ENCODE measurements at regions not wholly inside any gene's neighbourhood (a gene's known extent, or its start where the extent isn't known, plus 50 kb on each side); places are given as distances from the start of the nearest gene placed in this dataset.

GRCh38 chr5:112112346-112112745, 306.7 kb downstream of the EPB41L4A start:
- TF ChIP-seq, protein P1, sequence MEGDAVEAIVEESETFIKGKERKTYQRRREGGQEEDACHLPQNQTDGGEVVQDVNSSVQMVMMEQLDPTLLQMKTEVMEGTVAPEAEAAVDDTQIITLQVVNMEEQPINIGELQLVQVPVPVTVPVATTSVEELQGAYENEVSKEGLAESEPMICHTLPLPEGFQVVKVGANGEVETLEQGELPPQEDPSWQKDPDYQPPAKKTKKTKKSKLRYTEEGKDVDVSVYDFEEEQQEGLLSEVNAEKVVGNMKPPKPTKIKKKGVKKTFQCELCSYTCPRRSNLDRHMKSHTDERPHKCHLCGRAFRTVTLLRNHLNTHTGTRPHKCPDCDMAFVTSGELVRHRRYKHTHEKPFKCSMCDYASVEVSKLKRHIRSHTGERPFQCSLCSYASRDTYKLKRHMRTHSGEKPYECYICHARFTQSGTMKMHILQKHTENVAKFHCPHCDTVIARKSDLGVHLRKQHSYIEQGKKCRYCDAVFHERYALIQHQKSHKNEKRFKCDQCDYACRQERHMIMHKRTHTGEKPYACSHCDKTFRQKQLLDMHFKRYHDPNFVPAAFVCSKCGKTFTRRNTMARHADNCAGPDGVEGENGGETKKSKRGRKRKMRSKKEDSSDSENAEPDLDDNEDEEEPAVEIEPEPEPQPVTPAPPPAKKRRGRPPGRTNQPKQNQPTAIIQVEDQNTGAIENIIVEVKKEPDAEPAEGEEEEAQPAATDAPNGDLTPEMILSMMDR (IDR thresholded peaks at IDR 0.05 in 4 of 5, conservative IDR thresholded peaks at IDR 0.05 in 1 of 5): no peak
- no peak for TF ChIP-seq POLR2A (IDR thresholded peaks at IDR 0.05)
- in situ Hi-C loops (cut with MboI; ENCODE audit: low sequenced_read_pairs in 4 of 4) (no loop called here), intact Hi-C loops (cut with DNase I; ENCODE audit: low total_unique reads) (no loop called here)
- no peak for ATAC-seq
- no peak overlapping the region for H3K27ac ChIP-seq
- H3K4me3 ChIP-seq: no peak overlapping the region
- DNase-seq: no peak
- no peaks in the 10 kb centered on the region for H3K4me1 ChIP-seq
- no peaks in the 10 kb centered on the region for H3K9me3 ChIP-seq
- no peaks in the 10 kb centered on the region for H3K36me3 ChIP-seq
- no peaks in the 10 kb centered on the region for H3K27me3 ChIP-seq

DNA sequence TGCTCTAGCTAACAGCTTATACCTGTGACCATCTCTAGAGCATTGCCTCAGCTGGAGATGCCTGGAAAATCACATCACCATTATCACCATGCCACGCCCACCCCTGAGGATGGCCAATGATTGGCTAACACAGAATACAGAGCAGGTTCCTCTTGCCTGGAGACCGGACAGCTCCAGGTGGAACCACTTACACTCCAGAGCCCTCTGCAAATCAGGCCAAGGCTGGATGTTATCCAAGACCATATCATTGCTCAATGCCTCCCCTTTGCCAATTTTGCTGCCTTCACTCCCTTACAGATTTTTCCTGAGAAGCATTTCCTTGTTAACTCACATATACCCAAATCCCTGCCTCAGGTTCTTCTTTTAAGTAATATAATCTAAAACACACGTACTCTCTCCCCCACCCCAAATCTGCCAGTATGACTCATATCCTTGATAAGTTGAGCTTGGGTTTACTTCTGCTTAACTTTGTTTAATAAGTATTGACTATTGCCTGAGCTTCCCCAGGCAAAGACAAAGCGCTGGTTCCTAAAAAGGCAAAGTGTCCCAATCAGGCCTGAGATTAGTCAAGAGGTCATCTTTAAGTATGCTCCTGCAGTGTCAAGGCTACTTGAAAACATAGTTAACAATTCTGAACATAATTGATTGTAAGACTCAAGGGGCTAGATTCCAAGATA, 309.6 kb downstream of the EPB41L4A start:
- no peaks in the 10 kb centered on the region for H3K36me3 ChIP-seq
- no peaks in the 10 kb centered on the region for H3K27me3 ChIP-seq
- H3K27ac ChIP-seq: no peak overlapping the region
- intact Hi-C loops (cut with DNase I; ENCODE audit: low total_unique reads): no loop called here
- no peaks in the 10 kb centered on the region for H3K4me1 ChIP-seq
- no peak overlapping the region for H3K4me3 ChIP-seq
- in situ Hi-C loops (cut with MboI; ENCODE audit: low sequenced_read_pairs in 4 of 4): no loop called here
- TF ChIP-seq, protein P1 (IDR thresholded peaks at IDR 0.05 in 4 of 5, conservative IDR thresholded peaks at IDR 0.05 in 1 of 5): no peak
- no peak for TF ChIP-seq POLR2A (IDR thresholded peaks at IDR 0.05)
- no peaks in the 10 kb centered on the region for H3K9me3 ChIP-seq
- DNase-seq (peak in 1 of 2 donors; percentile 16), ATAC-seq (no peak)

GRCh38 chr5:112106878-112107277, 312.2 kb downstream of the EPB41L4A start:
- no peak for DNase-seq

DNA sequence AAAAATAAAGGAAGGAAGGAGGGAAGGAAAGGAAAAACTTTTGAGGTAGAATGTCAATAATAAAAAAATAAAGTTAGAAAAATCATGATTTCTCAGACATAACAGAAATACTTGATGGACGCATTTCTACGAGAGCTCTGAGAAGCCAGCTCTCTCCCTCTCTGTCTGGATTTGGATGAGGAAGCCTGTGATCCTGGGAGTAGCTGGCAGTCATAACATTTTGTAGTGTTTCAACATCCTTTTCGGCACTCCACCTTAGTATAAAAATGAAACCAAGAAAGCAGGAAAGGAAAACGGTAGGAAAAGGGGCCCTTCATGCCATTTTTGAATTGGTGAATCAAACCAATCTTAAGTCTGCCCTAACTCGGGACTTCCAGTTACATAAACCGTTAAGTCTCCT, 321.3 kb downstream of the EPB41L4A start:
- H3K4me3 ChIP-seq: no peak overlapping the region
- DNase-seq: no peak
- intact Hi-C loops (cut with DNase I; ENCODE audit: low total_unique reads): no loop called here

More at GRCh38 chr5:112106878-112107277, 312.2 kb downstream of the EPB41L4A start:
- in situ Hi-C loops (cut with MboI; ENCODE audit: low sequenced_read_pairs in 4 of 4) (no loop called here), intact Hi-C loops (cut with DNase I; ENCODE audit: low total_unique reads) (no loop called here)
- H3K27ac ChIP-seq: no peak overlapping the region
- TF ChIP-seq, protein P1 (IDR thresholded peaks at IDR 0.05 in 4 of 5, conservative IDR thresholded peaks at IDR 0.05 in 1 of 5): no peak
- no peak overlapping the region for H3K4me3 ChIP-seq
- no peak for ATAC-seq
- H3K9me3 ChIP-seq: no peaks in the 10 kb centered on the region
- H3K27me3 ChIP-seq: no peaks in the 10 kb centered on the region
- no peaks in the 10 kb centered on the region for H3K4me1 ChIP-seq
- H3K36me3 ChIP-seq: no peaks in the 10 kb centered on the region

More for the DNA sequence above, 321.3 kb downstream of the EPB41L4A start:
- H3K4me1 ChIP-seq: no peaks in the 10 kb centered on the region
- in situ Hi-C loops (cut with MboI; ENCODE audit: low sequenced_read_pairs in 4 of 4): no loop called here
- H3K27me3 ChIP-seq: no peaks in the 10 kb centered on the region
- no peak overlapping the region for H3K27ac ChIP-seq
- no peaks in the 10 kb centered on the region for H3K9me3 ChIP-seq
- no peaks in the 10 kb centered on the region for H3K36me3 ChIP-seq
- no peak for ATAC-seq
- no peak for TF ChIP-seq POLR2A (IDR thresholded peaks at IDR 0.05)
- TF ChIP-seq, protein P1 (IDR thresholded peaks at IDR 0.05 in 4 of 5, conservative IDR thresholded peaks at IDR 0.05 in 1 of 5): no peak
